ENCODE measurements at regions not wholly inside any gene's neighbourhood (a gene's known extent, or its start where the extent isn't known, plus 50 kb on each side); places are given as distances from the start of the nearest gene placed in this dataset.

DNA sequence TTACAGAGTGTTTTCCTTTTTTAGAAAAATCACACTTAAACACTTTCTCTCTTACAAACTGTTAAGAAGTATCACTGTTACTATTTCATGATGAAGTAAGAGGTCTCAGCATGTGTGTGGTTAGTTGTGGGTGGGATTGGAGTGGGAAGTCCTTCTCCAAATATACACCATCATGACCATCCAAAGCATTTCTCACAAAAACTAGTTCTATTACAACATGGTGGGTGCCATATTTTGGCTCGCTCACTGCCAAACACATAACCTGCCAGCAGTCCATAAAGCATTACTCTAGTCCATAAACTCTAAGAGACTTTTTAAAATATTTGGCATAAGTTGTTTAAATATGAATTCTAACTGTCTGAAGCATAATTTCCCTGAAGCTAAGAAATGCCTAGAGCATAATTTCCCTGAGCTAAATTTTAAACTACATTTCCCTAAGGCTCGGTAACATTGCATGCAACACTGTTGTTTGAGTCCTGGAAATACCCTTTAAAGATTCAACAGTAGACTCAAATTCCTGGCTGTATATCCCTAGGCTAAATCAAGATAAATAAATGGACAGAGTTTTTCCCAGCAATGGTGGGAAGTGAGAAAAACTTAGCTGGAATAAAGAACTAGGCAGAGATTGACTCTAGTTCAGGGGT lies 415.0 kb upstream of the INTU start:
- TF ChIP-seq, protein P1, sequence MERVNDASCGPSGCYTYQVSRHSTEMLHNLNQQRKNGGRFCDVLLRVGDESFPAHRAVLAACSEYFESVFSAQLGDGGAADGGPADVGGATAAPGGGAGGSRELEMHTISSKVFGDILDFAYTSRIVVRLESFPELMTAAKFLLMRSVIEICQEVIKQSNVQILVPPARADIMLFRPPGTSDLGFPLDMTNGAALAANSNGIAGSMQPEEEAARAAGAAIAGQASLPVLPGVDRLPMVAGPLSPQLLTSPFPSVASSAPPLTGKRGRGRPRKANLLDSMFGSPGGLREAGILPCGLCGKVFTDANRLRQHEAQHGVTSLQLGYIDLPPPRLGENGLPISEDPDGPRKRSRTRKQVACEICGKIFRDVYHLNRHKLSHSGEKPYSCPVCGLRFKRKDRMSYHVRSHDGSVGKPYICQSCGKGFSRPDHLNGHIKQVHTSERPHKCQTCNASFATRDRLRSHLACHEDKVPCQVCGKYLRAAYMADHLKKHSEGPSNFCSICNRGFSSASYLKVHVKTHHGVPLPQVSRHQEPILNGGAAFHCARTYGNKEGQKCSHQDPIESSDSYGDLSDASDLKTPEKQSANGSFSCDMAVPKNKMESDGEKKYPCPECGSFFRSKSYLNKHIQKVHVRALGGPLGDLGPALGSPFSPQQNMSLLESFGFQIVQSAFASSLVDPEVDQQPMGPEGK (CRISPR knock-in tag; IDR thresholded peaks at IDR 0.05; ENCODE audit: borderline replicate concordance): no peak
- TF ChIP-seq, protein P2, sequence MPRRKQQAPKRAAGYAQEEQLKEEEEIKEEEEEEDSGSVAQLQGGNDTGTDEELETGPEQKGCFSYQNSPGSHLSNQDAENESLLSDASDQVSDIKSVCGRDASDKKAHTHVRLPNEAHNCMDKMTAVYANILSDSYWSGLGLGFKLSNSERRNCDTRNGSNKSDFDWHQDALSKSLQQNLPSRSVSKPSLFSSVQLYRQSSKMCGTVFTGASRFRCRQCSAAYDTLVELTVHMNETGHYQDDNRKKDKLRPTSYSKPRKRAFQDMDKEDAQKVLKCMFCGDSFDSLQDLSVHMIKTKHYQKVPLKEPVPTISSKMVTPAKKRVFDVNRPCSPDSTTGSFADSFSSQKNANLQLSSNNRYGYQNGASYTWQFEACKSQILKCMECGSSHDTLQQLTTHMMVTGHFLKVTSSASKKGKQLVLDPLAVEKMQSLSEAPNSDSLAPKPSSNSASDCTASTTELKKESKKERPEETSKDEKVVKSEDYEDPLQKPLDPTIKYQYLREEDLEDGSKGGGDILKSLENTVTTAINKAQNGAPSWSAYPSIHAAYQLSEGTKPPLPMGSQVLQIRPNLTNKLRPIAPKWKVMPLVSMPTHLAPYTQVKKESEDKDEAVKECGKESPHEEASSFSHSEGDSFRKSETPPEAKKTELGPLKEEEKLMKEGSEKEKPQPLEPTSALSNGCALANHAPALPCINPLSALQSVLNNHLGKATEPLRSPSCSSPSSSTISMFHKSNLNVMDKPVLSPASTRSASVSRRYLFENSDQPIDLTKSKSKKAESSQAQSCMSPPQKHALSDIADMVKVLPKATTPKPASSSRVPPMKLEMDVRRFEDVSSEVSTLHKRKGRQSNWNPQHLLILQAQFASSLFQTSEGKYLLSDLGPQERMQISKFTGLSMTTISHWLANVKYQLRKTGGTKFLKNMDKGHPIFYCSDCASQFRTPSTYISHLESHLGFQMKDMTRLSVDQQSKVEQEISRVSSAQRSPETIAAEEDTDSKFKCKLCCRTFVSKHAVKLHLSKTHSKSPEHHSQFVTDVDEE (CRISPR knock-in tag; IDR thresholded peaks at IDR 0.05): no peak
- TF ChIP-seq, protein P3, sequence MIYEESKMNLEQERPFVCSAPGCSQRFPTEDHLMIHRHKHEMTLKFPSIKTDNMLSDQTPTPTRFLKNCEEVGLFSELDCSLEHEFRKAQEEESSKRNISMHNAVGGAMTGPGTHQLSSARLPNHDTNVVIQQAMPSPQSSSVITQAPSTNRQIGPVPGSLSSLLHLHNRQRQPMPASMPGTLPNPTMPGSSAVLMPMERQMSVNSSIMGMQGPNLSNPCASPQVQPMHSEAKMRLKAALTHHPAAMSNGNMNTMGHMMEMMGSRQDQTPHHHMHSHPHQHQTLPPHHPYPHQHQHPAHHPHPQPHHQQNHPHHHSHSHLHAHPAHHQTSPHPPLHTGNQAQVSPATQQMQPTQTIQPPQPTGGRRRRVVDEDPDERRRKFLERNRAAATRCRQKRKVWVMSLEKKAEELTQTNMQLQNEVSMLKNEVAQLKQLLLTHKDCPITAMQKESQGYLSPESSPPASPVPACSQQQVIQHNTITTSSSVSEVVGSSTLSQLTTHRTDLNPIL (CRISPR knock-in tag; IDR thresholded peaks at IDR 0.05; ENCODE audit: low read depth): no peak
- TF ChIP-seq ZFP3 (CRISPR knock-in tag; IDR thresholded peaks at IDR 0.05) (no peak), ZNF8 (CRISPR knock-in tag; IDR thresholded peaks at IDR 0.05) (no peak), ZNF70 (CRISPR knock-in tag; IDR thresholded peaks at IDR 0.05) (no peak), ARNTL (CRISPR knock-in tag; IDR thresholded peaks at IDR 0.05; ENCODE audit: borderline replicate concordance, low read depth) (no peak), ZFP30 (CRISPR knock-in tag; IDR thresholded peaks at IDR 0.05) (no peak), SNAI2 (CRISPR knock-in tag; IDR thresholded peaks at IDR 0.05) (no peak), ISL1 (CRISPR knock-in tag; IDR thresholded peaks at IDR 0.05) (no peak), PPARA (CRISPR knock-in tag; IDR thresholded peaks at IDR 0.05; ENCODE audit: borderline replicate concordance) (no peak)
